ENCODE measurements at regions not wholly inside any gene's neighbourhood (a gene's known extent, or its start where the extent isn't known, plus 50 kb on each side); places are given as distances from the start of the nearest gene placed in this dataset.
"Not testable (repeated sequence)": the region's sequence is repeated elsewhere in the genome, so short reads cannot be mapped to it uniquely, and the experiment has no call there.

DNA sequence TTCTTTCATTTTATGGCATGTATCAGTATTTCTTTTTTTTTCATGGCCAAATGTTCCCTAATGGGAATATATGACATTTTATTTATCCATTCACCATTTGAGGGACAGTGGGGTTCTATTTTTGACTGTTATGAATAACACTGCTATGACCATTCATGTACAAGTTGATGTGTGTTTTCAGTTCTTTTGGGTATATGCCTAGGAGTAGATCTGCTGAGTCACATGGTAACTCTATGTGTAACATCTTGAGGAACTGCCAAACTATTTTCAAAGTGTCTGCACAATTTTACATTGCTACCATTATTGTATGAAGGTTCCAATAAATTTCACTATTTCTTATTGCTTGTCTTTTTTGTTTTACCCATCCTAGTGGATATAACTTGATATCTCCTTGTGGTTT lies 223.0 kb downstream of the TANC2 start:
- DNase-seq: peak in 1 of 2 experiments; percentile 3

DNA sequence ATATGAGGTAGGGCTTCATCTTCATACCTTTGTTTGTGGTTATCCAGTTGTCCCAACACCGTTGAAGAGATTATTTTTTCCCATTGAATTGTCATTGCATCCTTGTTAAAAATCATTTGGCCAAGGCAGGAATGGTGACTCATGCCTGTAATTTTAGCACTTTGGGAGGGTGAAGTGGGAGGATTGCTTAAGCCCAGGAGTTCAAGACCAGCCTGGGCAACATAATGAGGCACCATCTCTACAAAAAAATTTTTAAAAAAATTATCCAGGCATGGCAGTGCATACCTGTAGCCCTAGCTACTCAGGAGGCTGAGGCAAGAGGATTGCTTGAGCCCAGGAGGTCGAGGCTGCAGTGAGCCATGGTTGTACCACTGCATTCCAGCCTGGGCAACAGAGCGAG lies 223.9 kb downstream of the TANC2 start:
- DNase-seq: no peak

DNA sequence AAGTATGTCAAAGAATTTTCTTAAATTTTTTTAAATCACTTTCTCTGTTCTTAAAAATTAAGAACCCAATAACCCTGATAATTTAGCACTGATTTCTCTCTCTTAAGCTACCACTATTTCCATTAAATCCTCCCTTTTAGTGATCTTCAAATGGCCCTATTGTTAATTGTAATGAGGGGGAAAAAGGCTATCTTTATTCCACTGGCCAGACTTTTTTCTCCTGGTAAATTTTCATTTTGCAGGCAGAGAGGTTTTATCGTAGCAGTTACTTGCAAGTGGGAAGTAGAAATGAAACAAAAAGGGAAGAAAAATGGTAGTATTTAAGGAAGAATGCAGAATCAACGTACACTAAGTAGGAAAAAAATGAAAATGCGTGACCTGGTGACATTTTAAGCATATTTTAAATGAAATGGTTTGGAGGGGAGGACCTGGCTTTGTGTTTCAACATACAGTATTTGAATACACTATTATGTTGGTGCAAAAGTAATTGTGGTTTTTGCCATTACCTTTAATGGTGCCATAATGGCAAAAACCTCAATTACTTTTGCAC lies 224.9 kb downstream of the TANC2 start:
- DNase-seq: no peak

DNA sequence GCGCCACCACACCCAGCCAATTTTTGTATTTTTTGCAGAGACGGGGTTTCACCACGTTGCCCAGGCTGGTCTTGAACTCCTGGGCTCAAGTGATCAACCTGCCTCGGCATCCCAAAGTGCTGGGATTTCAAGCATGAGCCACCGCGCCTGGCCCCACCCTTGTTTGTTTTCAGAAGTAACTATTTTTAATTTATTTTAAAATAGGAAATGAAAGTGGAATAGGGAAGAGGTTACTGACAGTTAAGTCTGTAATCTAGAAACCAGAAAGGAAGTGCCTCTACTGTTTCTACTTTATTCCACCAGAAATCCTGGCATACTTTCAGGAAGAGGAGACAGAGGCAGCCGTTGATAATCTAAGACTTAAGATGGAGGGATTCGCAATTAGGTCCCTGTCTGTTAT lies 225.6 kb downstream of the TANC2 start:
- no peak for DNase-seq

DNA sequence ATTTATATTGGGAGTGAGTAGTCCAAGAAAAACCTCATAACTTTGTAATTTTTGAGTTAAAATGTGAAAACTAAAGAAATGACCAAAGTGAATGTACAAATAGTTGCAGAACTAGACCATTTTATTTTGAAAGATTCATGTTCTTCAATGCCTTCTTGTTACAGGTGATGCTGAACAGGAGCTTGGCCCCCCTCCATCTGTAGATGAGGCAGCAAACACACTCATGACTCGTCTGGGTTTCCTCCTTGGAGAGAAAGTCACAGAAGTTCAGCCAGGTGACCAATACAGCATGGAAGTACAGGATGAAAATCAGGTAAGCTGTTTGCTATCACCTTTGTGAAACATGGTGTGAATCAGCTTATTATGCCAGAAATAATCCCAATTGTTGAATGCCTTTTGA lies 227.8 kb downstream of the TANC2 start:
- no peak for DNase-seq

DNA sequence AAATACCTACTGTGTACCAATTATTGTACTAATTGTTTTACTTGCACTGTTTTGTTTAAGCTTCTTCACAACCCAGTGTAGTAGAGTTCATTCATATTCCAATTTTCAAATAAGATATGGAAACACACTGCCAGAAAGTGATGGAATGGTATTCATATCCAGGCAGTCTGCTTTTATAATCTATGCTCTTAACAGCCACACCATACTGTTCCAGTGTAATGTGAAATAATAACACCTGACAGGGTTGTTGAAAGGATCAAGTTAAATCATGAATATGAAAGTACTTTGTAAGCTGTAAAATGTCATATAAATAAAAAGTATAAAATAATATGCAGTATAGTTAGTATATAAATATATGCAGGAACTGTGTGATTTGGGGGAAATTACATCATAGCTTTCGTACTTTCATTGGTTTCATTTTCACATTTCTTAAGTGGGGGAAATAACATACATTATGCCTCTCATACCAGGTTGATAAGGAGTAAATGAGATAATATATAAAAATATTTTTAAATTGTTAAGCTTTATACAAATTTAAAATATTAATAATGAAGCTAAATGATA lies 230.8 kb downstream of the TANC2 start:
- DNase-seq: no peak

DNA sequence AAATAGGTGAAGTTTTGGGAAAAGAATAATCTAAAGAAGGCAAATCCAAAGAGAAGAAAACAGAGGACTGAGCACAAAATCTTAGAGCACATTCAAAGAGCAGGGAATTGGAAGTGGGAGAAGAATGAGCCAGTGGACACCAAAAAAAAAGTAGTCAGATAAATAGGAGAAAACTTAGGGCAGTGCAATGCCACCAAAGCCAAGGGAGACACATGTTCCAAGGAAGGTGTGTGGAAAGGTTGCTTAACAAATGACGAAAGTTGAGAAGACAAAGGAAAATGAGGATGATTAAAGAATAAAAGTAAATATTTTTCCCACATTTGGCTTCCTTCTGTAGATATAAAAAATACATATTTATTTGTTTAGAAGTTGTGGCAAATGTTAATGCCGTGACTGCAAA lies 237.6 kb downstream of the TANC2 start:
- DNase-seq: no peak

DNA sequence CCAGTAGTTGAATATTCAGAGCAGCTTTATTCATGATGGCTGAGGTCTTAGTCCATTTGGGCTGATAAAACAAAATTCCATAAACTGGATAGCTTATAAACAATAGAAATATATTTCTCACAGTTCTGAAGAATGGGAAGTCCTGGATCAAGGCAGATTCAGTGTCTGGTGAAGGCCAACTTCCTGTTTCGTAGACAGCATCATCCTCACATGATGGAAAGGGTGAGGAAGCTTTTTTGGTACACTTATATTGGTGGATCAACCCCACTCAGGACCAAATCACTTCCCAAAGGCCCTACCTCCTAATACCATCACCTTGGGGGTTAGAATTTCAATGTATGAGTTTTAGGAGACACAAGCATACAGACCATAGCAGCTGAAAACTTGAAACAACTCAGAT lies 224.2 kb downstream of the CYB561 start:
- DNase-seq: peak; percentile 13 to 20

DNA sequence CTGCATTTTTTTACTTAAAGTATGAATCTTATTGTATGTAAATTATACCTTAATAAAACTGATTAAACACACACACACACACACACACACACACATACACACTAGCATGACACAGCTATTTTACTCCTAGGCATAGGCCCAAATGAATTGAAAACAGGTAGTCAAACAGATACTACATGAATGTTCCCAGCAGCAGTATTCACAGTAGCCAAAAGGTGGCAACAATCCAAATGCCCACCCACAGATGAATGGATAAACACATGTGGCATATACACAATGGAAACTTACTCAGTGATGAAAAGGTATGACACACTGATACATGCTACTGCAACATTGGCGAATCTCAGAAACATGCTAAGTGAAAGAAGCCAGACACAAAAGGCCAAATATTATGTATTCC lies 223.5 kb downstream of the CYB561 start:
- no peak for DNase-seq

DNA sequence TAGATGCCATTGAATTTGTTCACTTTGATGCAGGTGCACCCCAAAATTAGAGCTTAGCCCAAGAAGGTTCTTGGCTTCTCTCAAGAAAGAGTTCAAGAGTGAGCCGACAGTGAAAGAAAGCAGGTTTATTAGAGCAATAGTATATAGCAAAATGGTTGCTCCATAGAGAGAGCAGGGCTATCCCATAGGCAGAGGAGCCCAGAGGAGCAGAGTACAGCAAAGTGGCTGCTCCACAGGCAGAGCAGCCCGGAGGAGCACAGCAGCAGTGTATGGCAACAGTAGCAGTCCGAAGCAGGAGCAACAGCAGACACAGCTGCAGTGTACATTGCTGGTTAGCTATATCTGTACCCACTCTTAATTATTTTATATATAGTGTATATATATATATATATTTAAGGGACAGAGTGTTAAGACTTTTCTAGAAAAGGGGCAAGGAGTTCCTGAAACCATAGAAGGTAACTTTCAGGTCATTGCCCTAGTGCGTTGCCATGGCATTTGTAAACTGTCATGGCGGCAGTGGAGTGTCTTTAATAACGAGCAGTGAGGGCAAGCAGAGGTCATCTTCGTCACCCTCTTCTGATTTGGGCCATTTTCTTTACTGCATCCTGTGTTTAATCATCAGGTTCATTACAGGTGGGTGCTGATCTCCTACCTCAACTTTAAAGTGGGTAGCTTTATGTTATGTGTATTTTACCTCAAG lies 222.7 kb downstream of the CYB561 start:
- no peak for DNase-seq

DNA sequence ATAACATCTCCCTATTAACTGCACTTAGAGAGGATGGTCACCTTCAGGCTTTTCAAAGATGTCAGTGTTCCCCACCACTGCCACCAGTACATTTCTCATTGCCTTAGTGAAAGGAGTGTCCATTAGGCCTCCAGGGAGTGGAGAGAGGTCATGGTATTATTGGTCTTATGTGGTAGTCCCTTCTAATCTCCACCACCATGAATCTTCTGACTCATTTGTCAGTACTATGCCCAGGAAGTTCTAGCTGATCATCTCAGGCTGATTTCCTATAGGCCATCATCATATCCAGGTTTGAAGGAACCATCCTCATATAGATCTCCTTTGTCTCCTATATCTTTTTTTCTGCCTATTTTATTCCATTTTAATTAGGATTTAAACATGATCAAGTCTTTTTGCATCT lies 221.5 kb downstream of the CYB561 start:
- no peak for DNase-seq

DNA sequence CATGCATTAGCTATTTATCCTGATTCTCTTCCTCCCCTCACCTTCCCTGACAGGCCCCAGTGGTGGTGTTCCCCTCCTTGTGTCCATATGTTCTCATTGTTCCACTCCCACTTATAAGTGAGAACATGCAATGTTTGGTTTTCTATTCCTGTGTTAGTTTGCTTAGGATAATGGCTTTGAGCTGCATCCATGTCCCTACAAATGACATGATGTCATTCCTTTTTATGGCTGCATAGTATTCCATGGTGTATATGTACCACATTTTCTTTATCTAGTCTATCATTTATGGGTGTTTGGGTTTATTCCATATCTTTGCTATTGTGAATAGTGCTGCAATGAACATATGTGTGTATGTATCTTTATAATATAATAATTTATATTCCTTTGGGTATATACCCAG lies 219.4 kb downstream of the CYB561 start:
- not testable (repeated sequence) for DNase-seq

DNA sequence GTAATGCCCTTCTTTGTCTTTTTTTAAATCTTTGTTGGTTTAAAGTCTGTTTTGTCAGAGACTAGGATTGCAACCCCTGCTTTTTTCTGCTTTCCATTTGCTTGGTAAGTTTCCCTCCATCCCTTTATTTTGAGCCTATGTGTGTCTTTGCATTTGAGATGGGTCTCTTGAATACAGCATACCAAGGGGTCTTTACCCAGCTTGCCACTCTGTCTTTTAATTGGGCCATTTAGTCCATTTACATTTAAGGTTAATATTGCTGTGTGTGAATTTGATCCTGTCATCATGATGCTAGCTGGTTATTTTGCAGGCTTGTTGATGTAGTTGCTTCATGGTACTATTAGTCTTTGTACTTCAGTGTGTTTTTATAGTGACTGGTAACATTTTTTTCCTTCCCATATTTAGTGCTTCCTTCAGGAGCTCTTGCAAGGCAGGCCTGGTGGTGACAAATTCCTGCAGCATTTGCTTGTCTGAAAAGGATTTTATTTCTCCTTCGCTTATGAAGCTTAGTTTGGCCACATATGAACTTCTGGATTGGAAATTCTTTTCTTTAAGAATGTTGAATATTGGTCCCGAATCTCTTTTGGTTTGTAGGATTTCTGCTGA lies 215.0 kb downstream of the CYB561 start:
- not testable (repeated sequence) for DNase-seq

DNA sequence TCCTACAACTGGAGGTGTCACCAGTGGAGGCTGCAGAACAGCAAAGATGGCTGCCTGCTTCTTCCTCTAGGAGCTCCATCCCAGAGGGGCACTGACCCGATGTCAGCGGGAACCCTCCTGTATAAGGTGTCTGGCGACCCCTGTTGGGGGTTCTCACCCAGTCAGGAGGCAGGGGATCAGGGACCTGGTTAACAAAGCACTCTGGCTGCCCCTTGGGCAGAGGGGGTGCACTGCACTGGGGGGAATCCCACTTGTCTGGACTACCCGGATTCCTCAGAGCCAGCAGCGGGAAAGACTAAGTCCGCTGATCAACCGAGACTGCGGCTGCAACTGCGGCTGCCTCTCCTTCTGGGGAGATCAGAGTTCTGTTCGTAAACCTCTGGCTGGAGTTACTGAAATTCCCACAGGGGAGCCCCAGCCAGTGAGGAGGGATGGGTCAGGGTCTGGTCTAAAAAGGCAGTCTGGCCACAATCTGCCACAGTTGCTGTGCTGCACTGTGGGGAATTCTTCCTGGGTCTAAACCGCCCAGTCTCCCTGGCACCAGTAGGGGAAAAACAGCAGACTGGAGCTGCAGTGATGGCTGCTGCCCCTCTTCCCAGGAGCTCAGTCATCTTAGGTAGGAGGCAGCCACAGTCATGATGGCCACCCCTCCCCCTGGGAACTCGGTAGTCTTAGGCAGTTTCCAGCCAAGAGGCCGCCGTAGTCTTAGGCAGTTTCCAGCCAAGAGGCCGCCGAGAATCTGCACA lies 213.4 kb downstream of the CYB561 start:
- DNase-seq: no peak

DNA sequence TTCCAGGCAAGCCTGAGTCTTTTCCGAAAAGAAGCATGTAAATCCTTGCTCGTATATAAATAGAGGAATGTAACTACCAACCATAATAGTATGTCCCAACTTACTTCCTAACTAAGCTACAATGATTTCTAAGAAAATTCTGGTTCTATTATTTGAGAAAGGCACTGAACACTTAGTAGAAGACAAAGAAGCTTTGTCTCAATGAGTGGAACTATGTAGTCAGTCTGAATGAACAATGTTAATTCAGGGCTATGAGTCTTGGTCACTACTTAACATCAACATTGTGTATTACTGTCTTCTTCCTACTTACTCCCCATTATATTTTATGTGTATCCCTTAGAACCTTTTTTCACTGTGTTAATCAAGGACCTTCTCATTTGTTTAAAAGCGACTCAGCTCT lies 206.0 kb downstream of the CYB561 start:
- DNase-seq: no peak

DNA sequence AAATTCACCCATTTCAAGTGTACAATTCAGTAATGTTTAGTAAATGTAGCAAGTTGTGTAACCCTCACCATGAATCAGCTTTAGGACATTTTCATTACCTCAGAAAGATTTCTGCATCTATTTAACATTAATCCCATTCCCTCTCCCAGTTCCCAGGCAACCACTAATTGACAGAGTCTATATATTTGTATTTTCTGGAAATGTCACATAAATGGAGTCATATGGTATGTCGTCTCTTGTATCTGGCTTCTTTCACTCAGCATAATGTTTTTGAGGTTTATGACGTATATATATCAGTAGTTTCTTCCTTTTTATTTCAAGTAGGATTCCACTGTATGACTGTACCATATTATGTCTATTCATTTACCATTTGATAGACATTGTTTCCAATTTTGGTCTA lies 199.8 kb downstream of the CYB561 start:
- DNase-seq: no peak

DNA sequence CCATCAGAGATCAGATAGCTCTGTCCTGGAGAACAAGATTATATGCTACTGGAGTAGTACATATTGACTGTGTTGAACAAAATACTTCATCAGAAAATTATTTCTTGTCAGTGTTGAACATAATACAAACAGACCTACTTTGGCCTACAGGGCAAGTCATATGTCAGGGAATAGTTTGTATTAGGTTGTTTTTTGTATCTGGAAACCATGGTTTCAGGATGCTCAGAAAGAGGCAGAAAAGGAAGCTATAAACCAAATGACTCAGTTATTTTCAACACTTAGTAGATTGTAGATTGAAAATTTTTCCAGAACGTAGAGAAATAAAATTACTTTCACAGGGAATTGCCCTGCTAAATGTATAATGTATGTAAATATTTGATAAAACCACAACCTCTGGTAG lies 198.4 kb downstream of the CYB561 start:
- DNase-seq: no peak

DNA sequence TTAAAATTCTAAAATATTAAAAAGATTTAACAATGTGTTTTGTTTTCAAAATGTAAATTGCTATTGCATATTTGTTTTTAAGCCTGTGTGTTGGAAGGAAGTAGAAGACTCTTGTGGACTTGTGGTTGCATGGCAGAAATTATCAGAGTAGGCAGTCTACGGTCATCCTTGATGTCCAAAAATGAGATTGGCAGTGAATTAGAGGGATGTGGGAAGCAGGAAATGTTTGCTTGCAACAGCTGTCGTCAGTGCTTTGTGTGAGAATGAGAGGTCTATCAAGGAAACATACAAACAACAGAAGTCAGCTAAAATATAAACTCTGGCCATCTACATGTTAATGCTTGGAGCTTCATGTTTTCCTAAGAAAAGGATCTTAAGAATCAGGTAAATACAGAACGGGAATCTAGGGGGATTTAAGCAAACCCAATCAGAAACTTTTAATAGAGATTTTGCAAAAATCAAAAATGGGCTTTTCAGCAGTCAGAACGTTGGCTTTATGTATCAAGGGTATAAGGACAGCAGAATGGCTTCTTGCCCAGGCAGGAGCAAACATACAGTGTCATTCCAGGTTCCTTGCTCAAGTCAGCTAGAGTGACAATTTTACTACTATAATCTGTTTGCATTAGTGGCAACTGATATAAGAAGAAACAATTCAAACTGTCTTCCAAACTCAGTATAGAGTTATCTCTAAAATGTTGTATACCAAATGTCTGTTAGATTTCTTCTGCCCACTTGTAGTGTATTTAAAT lies 196.7 kb downstream of the CYB561 start:
- no peak for DNase-seq

DNA sequence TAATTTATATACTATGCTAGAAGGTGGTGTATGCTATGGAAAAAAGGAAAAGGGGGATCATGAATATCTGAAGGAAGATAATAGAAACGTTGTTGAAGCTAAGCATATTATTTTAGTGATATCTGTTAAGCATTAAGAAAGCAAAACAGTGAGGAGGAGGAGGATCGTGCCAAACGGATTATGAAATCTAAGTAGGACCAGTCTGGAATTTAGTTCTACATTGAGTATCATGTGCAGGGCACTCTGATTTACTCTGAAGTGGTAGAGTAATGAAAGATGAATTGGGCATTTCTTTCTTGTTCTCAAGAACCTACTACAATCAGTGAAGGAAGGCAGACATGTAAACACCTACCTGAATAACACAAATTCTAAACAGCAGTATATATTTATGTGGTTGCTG lies 195.3 kb downstream of the CYB561 start:
- no peak for DNase-seq

DNA sequence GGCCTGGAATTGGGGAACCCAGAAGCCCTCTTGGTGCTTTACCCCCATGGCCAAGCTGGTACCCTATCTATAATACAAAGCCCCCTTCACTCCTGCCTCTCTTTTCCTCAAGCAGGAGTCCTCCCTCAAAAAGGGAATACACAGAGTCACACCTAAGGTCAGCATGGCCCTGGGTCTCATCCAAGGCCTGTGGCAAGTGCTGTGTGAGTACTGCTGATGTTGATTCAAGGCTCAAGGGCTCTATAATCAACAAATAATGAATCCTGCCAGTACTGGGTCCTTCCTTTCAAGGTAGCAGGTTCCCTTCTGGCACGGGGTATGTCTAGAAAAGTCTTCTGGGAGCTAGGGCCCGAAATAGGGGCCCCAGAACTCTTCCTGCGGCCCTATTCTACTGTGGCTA lies 187.3 kb downstream of the CYB561 start:
- no peak for DNase-seq

DNA sequence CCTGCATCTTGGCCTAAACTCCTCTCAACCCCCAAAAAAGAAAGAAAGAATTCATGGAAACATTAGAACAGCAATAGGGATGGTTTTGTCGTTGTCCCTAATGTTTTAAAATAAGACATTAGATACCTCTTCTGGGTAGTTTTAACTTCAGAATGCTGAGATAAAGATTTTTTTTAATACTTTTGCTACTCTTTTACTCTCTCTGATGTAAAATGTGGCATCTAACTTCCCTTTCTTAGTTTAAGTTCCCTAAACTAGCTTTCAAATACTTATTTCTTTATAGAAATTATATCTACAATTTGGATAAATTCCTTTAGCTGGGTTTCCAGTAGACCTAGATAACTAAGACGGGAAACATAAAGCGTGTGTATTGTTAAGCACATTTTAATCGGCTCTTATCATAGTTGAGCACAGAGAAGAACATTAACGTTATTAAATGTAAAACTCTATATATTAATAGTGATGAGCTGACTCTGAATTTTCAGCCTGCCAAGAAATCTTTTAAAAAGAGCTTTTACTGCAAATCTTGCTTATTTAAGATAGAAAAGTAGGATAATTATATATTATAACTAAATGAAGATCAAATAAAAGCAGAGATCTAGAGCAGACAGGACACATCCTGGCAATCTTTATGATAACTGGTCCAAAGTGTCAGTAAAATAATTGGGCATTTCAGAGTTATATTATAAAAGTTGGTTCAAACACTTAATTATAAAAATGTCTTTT lies 183.2 kb downstream of the CYB561 start:
- DNase-seq: peak in 1 of 2 experiments; percentile 9

DNA sequence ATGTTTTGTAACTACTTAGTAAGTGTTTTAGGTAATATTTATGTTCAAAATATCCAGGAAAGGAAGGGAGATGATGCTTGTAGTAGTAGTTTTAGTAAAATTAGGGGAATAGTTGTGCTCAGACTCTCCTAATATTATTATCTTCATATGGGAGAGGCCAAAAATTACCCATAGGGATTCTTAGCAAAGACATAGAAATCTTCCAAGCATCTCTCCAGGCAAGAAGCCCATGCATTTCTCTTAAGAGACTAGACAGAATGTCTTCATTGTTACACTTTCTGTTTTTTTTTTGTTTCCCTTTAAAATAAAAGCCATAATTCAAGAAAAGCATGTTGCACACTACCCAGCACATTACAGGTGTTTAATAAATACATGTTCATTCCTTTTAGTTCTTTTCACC lies 180.6 kb downstream of the CYB561 start:
- DNase-seq: no peak

Measured in AML-193 (cell line).